Colonic mucosa (tissue), 4 donors: ENCODE measurements at regions not wholly inside any gene's neighbourhood (a gene's known extent, or its start where the extent isn't known, plus 50 kb on each side); places are given as distances from the start of the nearest gene placed in this dataset.

Source experiments
- DNase-seq: peaks from one replicate; pipeline ENCODE4 v3.0.0-alpha.2; 2020
- H3K27ac ChIP-seq: fragments of 200-600 bp; one replicate; pipeline ENCODE4 v1.8.0; 2021
- H3K27me3 ChIP-seq: fragments of 200-600 bp; one replicate; pipeline ENCODE4 v1.8.0; 2021
- H3K36me3 ChIP-seq: fragments of 200-600 bp; one replicate; pipeline ENCODE4 v1.8.0; 2021
- H3K4me1 ChIP-seq: fragments of 200-600 bp; one replicate; pipeline ENCODE4 v1.8.0; 2021; ENCODE audit warnings: mild to moderate bottlenecking
- H3K4me3 ChIP-seq: fragments of 200-600 bp; one replicate; pipeline ENCODE4 v1.8.0; 2021
- H3K9ac ChIP-seq, 2 donors: one replicate each; pipeline ENCODE4 v1.7.0; 2013; ENCODE audit warnings: control low read depth in 2 of 2, low read depth in 2 of 2, low read length in 2 of 2
- H3K9me3 ChIP-seq: fragments of 200-600 bp; one replicate; pipeline ENCODE4 v1.8.0; 2021
- intact Hi-C: fragments of 100-400 bp; cut with DNase I; formaldehyde crosslinking; loops from one replicate; pipeline ENCODE4 v1.14.1; 2022
- TF ChIP-seq, protein P1 (sequence below): fragments of 200-600 bp; IDR thresholded peaks from one replicate; pipeline ENCODE4 v1.8.0; 2022; ENCODE audit warnings: antibody characterized with exemption, mild to moderate bottlenecking
- donor health status: healthy.
- donor health status: DM: no; HTN: no; CAD: no.
- donor health status: DM: no; HTN: no; CAD: no.

DNA sequence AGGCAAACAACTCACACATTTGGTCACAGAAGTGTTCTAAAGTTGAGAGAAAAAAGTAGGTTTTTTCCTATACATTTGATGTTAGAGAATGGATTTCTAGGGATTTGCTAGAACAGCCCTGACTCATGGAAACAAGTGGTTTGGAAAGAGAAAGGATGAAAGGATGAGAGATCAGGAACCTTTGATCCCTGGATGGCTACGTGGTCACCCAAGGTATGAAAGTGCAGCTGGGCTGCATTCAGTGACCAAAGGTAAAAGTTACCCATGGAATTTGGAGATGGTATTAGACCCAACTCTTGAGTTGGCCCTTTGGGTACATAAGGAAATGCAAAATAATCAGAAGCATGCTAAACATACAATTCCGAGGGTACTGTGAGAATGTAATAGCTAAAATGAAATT lies 61.3 kb upstream of the SPIN1 start:
- intact Hi-C loops: no loop called here

DNA sequence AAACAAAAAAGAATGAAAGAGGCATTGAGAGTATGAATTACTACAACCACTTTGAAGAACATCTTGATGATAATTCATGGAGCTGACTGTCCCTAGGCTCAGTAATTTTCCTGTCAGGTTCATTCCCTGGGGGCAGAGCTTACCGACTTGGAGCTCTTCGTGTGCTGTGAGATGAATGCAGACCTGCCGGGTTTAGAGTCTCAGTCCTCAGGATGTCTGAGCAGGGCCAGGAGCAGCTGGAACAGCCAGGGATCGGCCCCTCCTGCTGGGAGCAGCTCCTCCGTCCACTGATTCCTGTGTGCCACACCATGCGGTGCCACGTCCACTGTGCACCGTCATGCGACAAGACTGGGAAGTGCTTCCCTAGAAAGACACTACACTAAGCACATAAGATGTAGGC lies 62.2 kb upstream of the SPIN1 start:
- Histone ChIP-seq H3K27ac (no peak overlapping the region), H3K27me3 (no peaks in the 10 kb centered on the region), H3K4me1 (no peaks in the 10 kb centered on the region), H3K36me3 (no peaks in the 10 kb centered on the region), H3K4me3 (no peak overlapping the region), H3K9ac (no peak overlapping the region), H3K9me3 (no peaks in the 10 kb centered on the region)
- TF ChIP-seq, protein P1, sequence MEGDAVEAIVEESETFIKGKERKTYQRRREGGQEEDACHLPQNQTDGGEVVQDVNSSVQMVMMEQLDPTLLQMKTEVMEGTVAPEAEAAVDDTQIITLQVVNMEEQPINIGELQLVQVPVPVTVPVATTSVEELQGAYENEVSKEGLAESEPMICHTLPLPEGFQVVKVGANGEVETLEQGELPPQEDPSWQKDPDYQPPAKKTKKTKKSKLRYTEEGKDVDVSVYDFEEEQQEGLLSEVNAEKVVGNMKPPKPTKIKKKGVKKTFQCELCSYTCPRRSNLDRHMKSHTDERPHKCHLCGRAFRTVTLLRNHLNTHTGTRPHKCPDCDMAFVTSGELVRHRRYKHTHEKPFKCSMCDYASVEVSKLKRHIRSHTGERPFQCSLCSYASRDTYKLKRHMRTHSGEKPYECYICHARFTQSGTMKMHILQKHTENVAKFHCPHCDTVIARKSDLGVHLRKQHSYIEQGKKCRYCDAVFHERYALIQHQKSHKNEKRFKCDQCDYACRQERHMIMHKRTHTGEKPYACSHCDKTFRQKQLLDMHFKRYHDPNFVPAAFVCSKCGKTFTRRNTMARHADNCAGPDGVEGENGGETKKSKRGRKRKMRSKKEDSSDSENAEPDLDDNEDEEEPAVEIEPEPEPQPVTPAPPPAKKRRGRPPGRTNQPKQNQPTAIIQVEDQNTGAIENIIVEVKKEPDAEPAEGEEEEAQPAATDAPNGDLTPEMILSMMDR: no peak
- intact Hi-C loops: no loop called here
- no peak for DNase-seq

More for the DNA sequence above, 61.3 kb upstream of the SPIN1 start:
- Histone ChIP-seq H3K9me3 (no peaks in the 10 kb centered on the region), H3K4me3 (no peak overlapping the region), H3K27ac (no peak overlapping the region), H3K36me3 (no peaks in the 10 kb centered on the region), H3K4me1 (no peaks in the 10 kb centered on the region), H3K9ac (no peak overlapping the region), H3K27me3 (no peaks in the 10 kb centered on the region)
- DNase-seq: no peak
- TF ChIP-seq, protein P1: no peak

DNA sequence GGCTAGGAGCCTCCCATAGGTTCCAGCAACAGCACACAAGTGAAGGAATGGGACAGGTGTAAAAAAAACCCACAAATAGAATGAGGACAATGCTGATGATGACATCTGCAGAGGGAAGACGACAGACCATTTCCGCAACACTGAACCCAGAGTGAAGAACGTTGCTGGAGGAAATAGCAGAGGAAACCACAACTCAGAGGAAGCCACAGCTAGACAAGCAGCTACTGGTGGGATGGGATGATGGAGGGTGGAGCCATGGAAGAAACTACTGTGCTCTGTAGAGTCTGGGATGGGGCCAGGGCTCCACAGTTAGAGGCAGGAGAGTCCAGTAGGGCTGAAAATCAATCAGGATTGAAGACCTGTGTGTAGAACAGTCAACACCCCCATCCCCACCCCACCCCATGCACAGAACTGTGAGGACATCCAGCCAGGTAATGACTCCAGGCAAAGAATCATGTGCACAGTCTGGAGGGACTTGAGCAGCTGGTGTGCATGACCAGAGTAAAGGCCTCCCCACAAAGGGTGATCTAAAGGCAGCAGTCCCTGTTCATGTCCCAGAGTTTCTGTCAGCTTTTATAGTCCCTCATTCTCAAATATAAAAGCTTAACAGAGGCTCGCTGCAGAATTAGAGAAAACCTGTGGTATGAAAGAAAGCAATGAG lies 65.2 kb upstream of the SPIN1 start:
- no peak overlapping the region for H3K4me3 ChIP-seq
- no peak overlapping the region for H3K27ac ChIP-seq
- no peaks in the 10 kb centered on the region for H3K4me1 ChIP-seq
- H3K9me3 ChIP-seq: no peaks in the 10 kb centered on the region
- DNase-seq: peak; percentile 20
- TF ChIP-seq, protein P1: no peak
- H3K27me3 ChIP-seq: no peaks in the 10 kb centered on the region
- no peaks in the 10 kb centered on the region for H3K36me3 ChIP-seq
- H3K9ac ChIP-seq: no peak overlapping the region
- intact Hi-C loops: no loop called here

DNA sequence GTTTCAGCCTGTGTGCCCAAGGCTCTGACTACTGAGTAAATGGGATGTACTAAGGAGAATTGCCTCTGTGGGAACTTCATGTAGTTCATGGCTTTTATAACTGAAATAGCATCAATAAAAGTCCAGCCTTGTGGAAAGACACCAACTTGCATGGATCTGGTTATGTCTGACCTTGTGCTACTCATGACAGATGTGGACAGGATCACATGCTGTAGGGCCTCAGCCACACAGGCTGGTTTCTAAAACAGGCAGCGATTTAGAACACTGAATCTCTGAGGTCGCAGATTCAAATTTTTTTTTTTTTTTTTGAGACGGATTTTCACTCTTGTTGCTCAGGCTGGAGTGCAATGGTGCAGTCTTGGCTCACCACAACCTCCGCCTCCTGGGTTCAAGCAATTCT lies 66.5 kb upstream of the SPIN1 start:
- no peaks in the 10 kb centered on the region for H3K36me3 ChIP-seq
- no peak overlapping the region for H3K4me3 ChIP-seq
- no peak overlapping the region for H3K9ac ChIP-seq
- no peak for DNase-seq
- H3K9me3 ChIP-seq: no peaks in the 10 kb centered on the region
- no peak overlapping the region for H3K27ac ChIP-seq
- no peaks in the 10 kb centered on the region for H3K4me1 ChIP-seq
- H3K27me3 ChIP-seq: no peaks in the 10 kb centered on the region
- TF ChIP-seq, protein P1: no peak
- intact Hi-C loops: no loop called here

DNA sequence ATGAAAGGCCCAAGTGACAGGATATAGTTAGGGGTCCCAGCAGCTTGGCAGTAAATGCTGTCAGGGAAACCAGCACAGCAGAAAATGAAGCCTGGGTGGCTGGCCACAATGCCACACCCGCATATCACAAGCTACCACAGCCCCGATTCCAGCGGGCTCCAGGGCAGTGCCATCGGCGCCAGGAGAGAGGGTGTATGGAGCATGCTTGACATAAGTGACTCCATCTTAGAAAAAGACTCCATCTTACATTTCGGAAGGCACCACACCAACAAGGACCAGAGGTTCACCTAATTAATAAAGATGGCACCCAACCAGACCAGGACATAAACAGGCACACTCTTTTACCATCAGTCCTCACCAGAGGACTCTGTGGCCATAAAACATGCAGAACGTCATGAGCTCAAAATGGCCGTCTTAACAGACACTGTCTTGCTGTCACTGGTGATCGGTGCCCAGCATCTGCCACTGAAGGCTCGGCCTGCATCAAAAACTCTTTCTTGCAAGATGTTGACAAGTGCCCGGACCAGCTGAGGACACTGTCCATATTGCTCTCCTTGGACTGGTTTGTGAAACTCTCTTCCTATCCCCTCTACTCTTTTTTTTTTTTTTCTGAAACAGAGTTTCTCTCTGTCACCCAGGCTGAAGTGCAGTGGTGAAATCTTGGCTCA lies 67.4 kb upstream of the SPIN1 start:
- TF ChIP-seq, protein P1: no peak
- no peaks in the 10 kb centered on the region for H3K36me3 ChIP-seq
- DNase-seq: no peak
- no peak overlapping the region for H3K9ac ChIP-seq
- no peaks in the 10 kb centered on the region for H3K4me1 ChIP-seq
- H3K9me3 ChIP-seq: no peaks in the 10 kb centered on the region
- intact Hi-C loops: no loop called here
- H3K4me3 ChIP-seq: no peak overlapping the region
- H3K27me3 ChIP-seq: no peaks in the 10 kb centered on the region
- H3K27ac ChIP-seq: no peak overlapping the region
